Dermis microvascular lymphatic vessel endothelial cell (primary cell): ENCODE measurements at regions not wholly inside any gene's neighbourhood (a gene's known extent, or its start where the extent isn't known, plus 50 kb on each side); places are given as distances from the start of the nearest gene placed in this dataset.

Experiments used
- DNase-seq, 2 donors: peaks; one replicate each; pipeline versions ENCODE4 v3.0.0 to v3.0.0-alpha.2; 2010; ENCODE audit warnings: low read depth in 2 of 2

- DNase-seq: no peak
Observed at GRCh38 chr3:63207066-63207590, 71.0 kb upstream of the SYNPR start.

- no peak for DNase-seq
Observed at GRCh38 chr3:63228087-63228486, 50.0 kb upstream of the SYNPR start.
